HG03521 (cell line): ENCODE measurements at regions not wholly inside any gene's neighbourhood (a gene's known extent, or its start where the extent isn't known, plus 50 kb on each side); places are given as distances from the start of the nearest gene placed in this dataset.
"Not testable (repeated sequence)": the region's sequence is repeated elsewhere in the genome, so short reads cannot be mapped to it uniquely, and the experiment has no call there.

Experiments
- ATAC-seq: cut with Tn5 transposase; IDR thresholded peaks from one replicate; pipeline ENCODE4 v1.9.1; 2021; ENCODE audit warnings: mild to moderate bottlenecking, moderate library complexity; ENCODE audit not compliant: unreplicated experiment

- ATAC-seq = no peak
These were observed 95.9 kb upstream of the FNDC3A start for GRCh38 chr13:48879854-48880253.

GRCh38 chr13:48883786-48884185 is 91.9 kb upstream of the FNDC3A start:
- not testable (repeated sequence) for ATAC-seq

GRCh38 chr13:48885027-48885395 is 90.7 kb upstream of the FNDC3A start:
- no peak for ATAC-seq

- ATAC-seq = no peak
These were observed 87.1 kb upstream of the FNDC3A start for GRCh38 chr13:48888613-48889012.

- no peak for ATAC-seq
These were observed 85.3 kb upstream of the FNDC3A start for GRCh38 chr13:48890391-48890790.

- ATAC-seq = no peak
These were observed 84.1 kb upstream of the FNDC3A start for GRCh38 chr13:48891586-48891985.

GRCh38 chr13:48892053-48892687 is 83.5 kb upstream of the FNDC3A start:
- ATAC-seq = no peak

- ATAC-seq = no peak
These were observed 83.0 kb upstream of the FNDC3A start for GRCh38 chr13:48892688-48893075.

- no peak for ATAC-seq
These were observed 79.4 kb upstream of the FNDC3A start for GRCh38 chr13:48896312-48896711.

GRCh38 chr13:48901781-48902180 is 73.9 kb upstream of the FNDC3A start:
- ATAC-seq = no peak

- ATAC-seq = no peak
These were observed 73.3 kb upstream of the FNDC3A start for GRCh38 chr13:48902368-48902767.

- no peak for ATAC-seq
These were observed 70.9 kb upstream of the FNDC3A start for GRCh38 chr13:48904668-48905290.

GRCh38 chr13:48906200-48906599 is 69.5 kb upstream of the FNDC3A start:
- no peak for ATAC-seq

GRCh38 chr13:48908381-48909055 is 67.2 kb upstream of the FNDC3A start:
- no peak for ATAC-seq

GRCh38 chr13:48909056-48909389 is 66.7 kb upstream of the FNDC3A start:
- no peak for ATAC-seq

GRCh38 chr13:48910686-48911085 is 65.0 kb upstream of the FNDC3A start:
- no peak for ATAC-seq

- ATAC-seq = no peak
These were observed 56.0 kb upstream of the FNDC3A start for GRCh38 chr13:48919751-48920150.

GRCh38 chr13:48920730-48921129 is 55.0 kb upstream of the FNDC3A start:
- ATAC-seq = no peak

GRCh38 chr13:48923376-48923775 is 52.3 kb upstream of the FNDC3A start:
- no peak for ATAC-seq

- ATAC-seq = no peak
These were observed 50.7 kb upstream of the FNDC3A start for GRCh38 chr13:48925001-48925400.
